ENCODE measurements at regions not wholly inside any gene's neighbourhood (a gene's known extent, or its start where the extent isn't known, plus 50 kb on each side); places are given as distances from the start of the nearest gene placed in this dataset.

DNA sequence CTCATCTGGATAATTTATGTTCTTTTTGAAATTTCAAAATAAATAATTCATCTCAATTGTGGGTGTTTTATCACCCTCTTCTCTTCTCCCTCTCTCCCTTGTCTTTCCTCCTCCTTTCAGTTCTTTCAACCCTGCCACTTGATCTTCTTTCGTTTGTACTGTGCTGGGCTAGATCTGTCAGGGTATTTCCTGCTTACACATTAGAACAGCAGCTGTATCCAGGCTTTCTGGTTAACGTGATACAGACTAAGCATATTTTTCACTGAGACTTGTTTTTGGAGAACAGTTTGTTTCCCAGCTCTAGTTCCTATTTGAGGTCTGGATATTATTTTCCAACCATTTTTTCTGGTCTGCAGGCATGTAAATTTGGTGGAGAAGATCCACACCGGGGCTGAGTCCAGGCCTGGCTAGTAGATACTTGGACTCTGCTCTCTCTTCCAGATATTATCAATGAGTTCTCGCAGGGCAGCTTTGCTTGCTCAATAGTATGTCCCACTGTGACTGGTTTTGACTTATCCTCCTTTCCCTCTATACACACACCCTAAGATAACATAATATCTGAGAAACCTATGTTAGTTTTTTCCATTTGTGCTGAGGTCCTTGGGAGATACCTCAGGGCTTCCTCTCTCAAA, 1310.7 kb upstream of the TENM3 start:
- no peak for TF ChIP-seq CTCF (IDR thresholded peaks at IDR 0.05)
- no peak for TF ChIP-seq POLR2A (IDR thresholded peaks at IDR 0.05)
